ENCODE measurements at regions not wholly inside any gene's neighbourhood (a gene's known extent, or its start where the extent isn't known, plus 50 kb on each side); places are given as distances from the start of the nearest gene placed in this dataset.

DNA sequence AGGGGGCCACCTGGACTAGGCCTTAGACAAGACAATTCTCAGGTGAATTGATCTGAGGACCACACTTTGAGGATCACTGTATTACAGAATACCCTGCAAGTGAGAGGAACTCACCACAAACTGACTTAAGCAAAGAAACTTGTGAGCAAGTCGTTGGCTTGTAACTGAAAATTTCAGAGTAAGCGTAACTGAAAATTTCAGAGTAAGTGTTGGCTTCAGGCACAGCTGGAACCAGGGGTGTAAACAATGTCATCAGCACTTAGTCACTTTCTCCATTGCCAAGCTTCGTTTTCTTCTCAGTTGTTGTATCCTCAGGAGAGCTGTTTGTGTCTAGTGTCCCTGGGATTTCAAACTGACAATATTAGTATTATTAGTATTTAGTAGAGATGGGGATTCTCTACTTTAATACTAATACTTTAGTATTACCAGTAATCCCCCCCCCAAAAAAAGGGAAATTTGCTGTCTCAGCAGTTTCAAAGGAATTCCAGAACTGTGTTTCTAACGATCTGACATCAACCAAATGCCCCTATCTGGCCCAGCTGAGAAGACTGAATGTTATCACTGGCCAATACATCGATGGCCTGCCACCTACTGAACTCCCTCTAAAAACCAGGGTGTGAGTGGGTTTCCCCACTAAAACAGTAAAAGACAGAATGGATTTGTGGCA is 474.4 kb downstream of the NTRK3 start:
- TF ChIP-seq, protein P1, sequence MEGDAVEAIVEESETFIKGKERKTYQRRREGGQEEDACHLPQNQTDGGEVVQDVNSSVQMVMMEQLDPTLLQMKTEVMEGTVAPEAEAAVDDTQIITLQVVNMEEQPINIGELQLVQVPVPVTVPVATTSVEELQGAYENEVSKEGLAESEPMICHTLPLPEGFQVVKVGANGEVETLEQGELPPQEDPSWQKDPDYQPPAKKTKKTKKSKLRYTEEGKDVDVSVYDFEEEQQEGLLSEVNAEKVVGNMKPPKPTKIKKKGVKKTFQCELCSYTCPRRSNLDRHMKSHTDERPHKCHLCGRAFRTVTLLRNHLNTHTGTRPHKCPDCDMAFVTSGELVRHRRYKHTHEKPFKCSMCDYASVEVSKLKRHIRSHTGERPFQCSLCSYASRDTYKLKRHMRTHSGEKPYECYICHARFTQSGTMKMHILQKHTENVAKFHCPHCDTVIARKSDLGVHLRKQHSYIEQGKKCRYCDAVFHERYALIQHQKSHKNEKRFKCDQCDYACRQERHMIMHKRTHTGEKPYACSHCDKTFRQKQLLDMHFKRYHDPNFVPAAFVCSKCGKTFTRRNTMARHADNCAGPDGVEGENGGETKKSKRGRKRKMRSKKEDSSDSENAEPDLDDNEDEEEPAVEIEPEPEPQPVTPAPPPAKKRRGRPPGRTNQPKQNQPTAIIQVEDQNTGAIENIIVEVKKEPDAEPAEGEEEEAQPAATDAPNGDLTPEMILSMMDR (IDR thresholded peaks at IDR 0.05 in 8 of 11, conservative IDR thresholded peaks at IDR 0.05 in 3 of 11): no peak
- no peak for TF ChIP-seq POLR2A (IDR thresholded peaks at IDR 0.05)
